HEK293 (cell line): ENCODE measurements at regions not wholly inside any gene's neighbourhood (a gene's known extent, or its start where the extent isn't known, plus 50 kb on each side); places are given as distances from the start of the nearest gene placed in this dataset.

Source experiments
- CTCF ChIA-PET: fragments of 350-600 bp; formaldehyde crosslinking; extraction: SDS; loops from one replicate; lab custom pipeline; 2021; ENCODE audit warnings: antibody characterized with exemption; lab: Yijun Ruan, JAX
- POLR2A ChIA-PET: fragments of 300-600 bp; formaldehyde crosslinking; extraction: SDS; loops from one replicate; lab custom pipeline; 2020; ENCODE audit warnings: antibody characterized with exemption, inconsistent platforms; lab: Yijun Ruan, JAX
- H3K27ac ChIP-seq: fragments of 200-500 bp; sonication (Bioruptor generic); 2 replicates; pipeline ENCODE4 v1.5.1; 2014; ENCODE audit warnings: low read depth, low read length, control low read depth, inconsistent platforms; ENCODE audit errors: extremely low read depth
- H3K36me3 ChIP-seq, 2 experiments: fragments of 200-500 bp in 1 of 2; sonication (Bioruptor generic) in 1 of 2; 1 replicate in 1 of 2; 2 replicates in 1 of 2; pipeline ENCODE4 v1.5.1; 2014 to 2017; ENCODE audit warnings: inconsistent platforms in 2 of 2, low read length in 2 of 2; ENCODE audit not compliant: control insufficient read depth in 2 of 2, insufficient read depth in 1 of 2
- H3K4me1 ChIP-seq: fragments of 200-500 bp; sonication (Bioruptor generic); 2 replicates; pipeline ENCODE4 v1.5.1; 2014; ENCODE audit warnings: mild to moderate bottlenecking, low read length, inconsistent platforms; ENCODE audit not compliant: control insufficient read depth, insufficient read depth
- H3K4me3 ChIP-seq: 2 replicates; pipeline ENCODE4 v1.5.1; 2011; ENCODE audit warnings: low read depth, mild to moderate bottlenecking, control low read depth, low read length, moderate library complexity
- H3K9me3 ChIP-seq: fragments of 200-500 bp; sonication (Bioruptor generic); 2 replicates; pipeline ENCODE4 v1.5.1; 2014; ENCODE audit warnings: low read depth, low read length, inconsistent platforms; ENCODE audit not compliant: control insufficient read depth, insufficient read depth
- HOXA7 ChIP-seq: sonication (generic); formaldehyde crosslinking; IDR thresholded peaks from 2 replicates; pipeline ENCODE4 v1.8.1; 2022; ENCODE audit warnings: missing genetic modification reagents, borderline replicate concordance
- KLF1 ChIP-seq: fragments of 450-650 bp; formaldehyde crosslinking; IDR thresholded peaks from 2 replicates; pipeline ENCODE4 v1.5.1; 2016; ENCODE audit warnings: missing biosample characterization, missing genetic modification characterization
- KLF8 ChIP-seq: fragments of 450-650 bp; formaldehyde crosslinking; IDR thresholded peaks from 2 replicates; pipeline ENCODE4 v1.5.1; 2016; ENCODE audit warnings: missing biosample characterization, missing genetic modification characterization
- OVOL3 ChIP-seq: fragments of 450-650 bp; formaldehyde crosslinking; IDR thresholded peaks from 2 replicates; pipeline ENCODE4 v1.5.1; 2016; ENCODE audit warnings: missing biosample characterization, missing genetic modification characterization
- PRDM2 ChIP-seq: fragments of 450-650 bp; formaldehyde crosslinking; IDR thresholded peaks from 2 replicates; pipeline ENCODE4 v1.5.1; 2016; ENCODE audit warnings: missing biosample characterization, missing genetic modification characterization, borderline replicate concordance
- RBAK ChIP-seq: fragments of 450-650 bp; formaldehyde crosslinking; IDR thresholded peaks from 2 replicates; pipeline ENCODE4 v1.5.1; 2016; ENCODE audit warnings: missing biosample characterization, missing genetic modification characterization
- REST ChIP-seq: fragments of 450-650 bp; formaldehyde crosslinking; IDR thresholded peaks from 2 replicates; pipeline ENCODE4 v1.5.1; 2016; ENCODE audit warnings: missing biosample characterization, missing genetic modification characterization
- YY2 ChIP-seq: fragments of 450-650 bp; formaldehyde crosslinking; IDR thresholded peaks from 2 replicates; pipeline ENCODE4 v1.5.1; 2016; ENCODE audit warnings: missing biosample characterization, missing genetic modification characterization
- ZBTB7A ChIP-seq: fragments of 450-650 bp; formaldehyde crosslinking; IDR thresholded peaks from 2 replicates; pipeline ENCODE4 v1.5.1; 2016; ENCODE audit warnings: low read depth, missing biosample characterization, missing genetic modification characterization
- ZNF121 ChIP-seq: fragments of 450-650 bp; formaldehyde crosslinking; IDR thresholded peaks from 2 replicates; pipeline ENCODE4 v1.5.1; 2016; ENCODE audit warnings: missing biosample characterization, missing genetic modification characterization
- ZNF155 ChIP-seq: fragments of 450-650 bp; formaldehyde crosslinking; IDR thresholded peaks from 2 replicates; pipeline ENCODE4 v1.5.1; 2016; ENCODE audit warnings: missing biosample characterization, missing genetic modification characterization
- ZNF16 ChIP-seq: fragments of 450-650 bp; formaldehyde crosslinking; IDR thresholded peaks from 2 replicates; pipeline ENCODE4 v1.5.1; 2016; ENCODE audit warnings: low read depth, missing biosample characterization, missing genetic modification characterization
- ZNF18 ChIP-seq: fragments of 450-650 bp; formaldehyde crosslinking; IDR thresholded peaks from 2 replicates; pipeline ENCODE4 v1.5.1; 2016; ENCODE audit warnings: missing biosample characterization, missing genetic modification characterization
- ZNF335 ChIP-seq: fragments of 450-650 bp; formaldehyde crosslinking; conservative IDR thresholded peaks from 2 replicates; pipeline ENCODE4 v1.5.1; 2016; ENCODE audit warnings: missing biosample characterization, missing genetic modification characterization
- ZNF473 ChIP-seq: fragments of 450-650 bp; formaldehyde crosslinking; IDR thresholded peaks from 2 replicates; pipeline ENCODE4 v1.5.1; 2017; ENCODE audit warnings: missing biosample characterization, missing genetic modification characterization
- ZNF48 ChIP-seq: fragments of 450-650 bp; formaldehyde crosslinking; IDR thresholded peaks from 2 replicates; pipeline ENCODE4 v1.5.1; 2016; ENCODE audit warnings: missing biosample characterization, missing genetic modification characterization
- ZNF548 ChIP-seq: fragments of 450-650 bp; formaldehyde crosslinking; IDR thresholded peaks from 2 replicates; pipeline ENCODE4 v1.5.1; 2016; ENCODE audit warnings: missing biosample characterization, missing genetic modification characterization
- ZNF623 ChIP-seq: fragments of 450-650 bp; formaldehyde crosslinking; IDR thresholded peaks from 2 replicates; pipeline ENCODE4 v1.5.1; 2016; ENCODE audit warnings: missing biosample characterization, missing genetic modification characterization
- ZNF624 ChIP-seq: fragments of 450-650 bp; formaldehyde crosslinking; IDR thresholded peaks from 2 replicates; pipeline ENCODE4 v1.5.1; 2017; ENCODE audit warnings: missing biosample characterization, missing genetic modification characterization
- ZNF639 ChIP-seq: fragments of 450-650 bp; formaldehyde crosslinking; IDR thresholded peaks from 2 replicates; pipeline ENCODE4 v1.5.1; 2016; ENCODE audit warnings: missing biosample characterization, missing genetic modification characterization
- ZNF660 ChIP-seq: fragments of 450-650 bp; IDR thresholded peaks from 2 replicates; pipeline ENCODE4 v1.5.1; 2018; ENCODE audit warnings: missing biosample characterization, mild to moderate bottlenecking, missing genetic modification characterization
- ZNF768 ChIP-seq: fragments of 450-650 bp; formaldehyde crosslinking; IDR thresholded peaks from 2 replicates; pipeline ENCODE4 v1.5.1; 2018; ENCODE audit warnings: missing biosample characterization, mild to moderate bottlenecking, missing genetic modification characterization
- ZSCAN18 ChIP-seq: fragments of 450-650 bp; formaldehyde crosslinking; IDR thresholded peaks from 2 replicates; pipeline ENCODE4 v1.5.1; 2016; ENCODE audit warnings: missing biosample characterization, missing genetic modification characterization
- ZSCAN30 ChIP-seq: fragments of 450-650 bp; IDR thresholded peaks from 2 replicates; pipeline ENCODE4 v1.5.1; 2018; ENCODE audit warnings: missing biosample characterization, mild to moderate bottlenecking, missing genetic modification characterization, moderate library complexity

- no peak for TF ChIP-seq ZBTB7A
- TF ChIP-seq ZNF639 (tag by site-specific recombination): no peak
- no peak for TF ChIP-seq ZSCAN30 (tag by site-specific recombination)
- no peak for TF ChIP-seq ZNF48 (tag by site-specific recombination)
- no peak for TF ChIP-seq YY2
- no peak for TF ChIP-seq REST
- no peak for TF ChIP-seq ZNF768 (tag by site-specific recombination)
- TF ChIP-seq KLF1 (tag by site-specific recombination): no peak
- no peak for TF ChIP-seq ZNF623 (tag by site-specific recombination)
- TF ChIP-seq ZNF624 (tag by site-specific recombination): no peak
- TF ChIP-seq KLF8 (tag by site-specific recombination): no peak
- no peak for TF ChIP-seq ZNF16 (tag by site-specific recombination)
- TF ChIP-seq ZNF121 (tag by site-specific recombination): no peak
- TF ChIP-seq ZNF660 (tag by site-specific recombination): no peak
- TF ChIP-seq, all 188 proteins: peak for 0
- POLR2A ChIA-PET: no interaction called here
- no peaks in the 10 kb centered on the region for H3K4me1 ChIP-seq
- H3K4me3 ChIP-seq: no peak overlapping the region
- H3K9me3 ChIP-seq: no peaks in the 10 kb centered on the region
- H3K36me3 ChIP-seq: no peaks in the 10 kb centered on the region
- CTCF ChIA-PET: no interaction called here
- H3K27ac ChIP-seq: no peak overlapping the region
These were observed 1511.0 kb downstream of the FSTL5 start for GRCh38 chr4:160652790-160653189.

GRCh38 chr4:160675550-160675949 lies 1488.2 kb downstream of the FSTL5 start:
- Histone ChIP-seq H3K4me3 (no peak overlapping the region), H3K9me3 (no peaks in the 10 kb centered on the region), H3K36me3 (no peaks in the 10 kb centered on the region), H3K4me1 (no peaks in the 10 kb centered on the region), H3K27ac (no peak overlapping the region)
- ChIA-PET POLR2A (no interaction called here), CTCF (no interaction called here)
- TF ChIP-seq ZNF335 (tag by site-specific recombination): no peak
- no peak for TF ChIP-seq ZNF548
- TF ChIP-seq RBAK (tag by site-specific recombination): no peak
- no peak for TF ChIP-seq ZNF18 (tag by site-specific recombination)
- no peak for TF ChIP-seq OVOL3 (tag by site-specific recombination)
- no peak for TF ChIP-seq ZNF155 (tag by site-specific recombination)
- TF ChIP-seq ZSCAN18: no peak
- no peak for TF ChIP-seq HOXA7 (CRISPR knock-in tag)
- TF ChIP-seq PRDM2 (tag by site-specific recombination): no peak
- TF ChIP-seq ZNF623 (tag by site-specific recombination): no peak
- no peak for TF ChIP-seq ZNF473 (tag by site-specific recombination)
- no peak for TF ChIP-seq KLF8 (tag by site-specific recombination)
